GM11168 (cell line): ENCODE measurements at regions not wholly inside any gene's neighbourhood (a gene's known extent, or its start where the extent isn't known, plus 50 kb on each side); places are given as distances from the start of the nearest gene placed in this dataset.
"Not testable (repeated sequence)": the region's sequence is repeated elsewhere in the genome, so short reads cannot be mapped to it uniquely, and the experiment has no call there.

Experiments used
- in situ Hi-C: fragments of 300-500 bp; cut with MboI; formaldehyde crosslinking; loops from one replicate; pipeline ENCODE4 v1.12.0; 2022; ENCODE audit warnings: low sequenced_read_pairs; ENCODE audit not compliant: unreplicated experiment

GRCh38 chr2:7357993-7358392, 440.8 kb downstream of the RNF144A start:
- in situ Hi-C loops = no loop called here

GRCh38 chr2:7358865-7359447, 441.7 kb downstream of the RNF144A start:
- in situ Hi-C loops = no loop called here

GRCh38 chr2:7363906-7364305, 446.7 kb downstream of the RNF144A start:
- in situ Hi-C loops = no loop called here

GRCh38 chr2:7368211-7368610, 451.0 kb downstream of the RNF144A start:
- in situ Hi-C loops = no loop called here

- in situ Hi-C loops = no loop called here
These were observed 455.9 kb downstream of the RNF144A start for GRCh38 chr2:7373156-7373555.

GRCh38 chr2:7375901-7376300, 458.7 kb downstream of the RNF144A start:
- in situ Hi-C loops = no loop called here

- in situ Hi-C loops = no loop called here
These were observed 460.8 kb downstream of the RNF144A start for GRCh38 chr2:7377916-7378569.

GRCh38 chr2:7378591-7378990, 461.4 kb downstream of the RNF144A start:
- in situ Hi-C loops = no loop called here

GRCh38 chr2:7379799-7380198, 462.6 kb downstream of the RNF144A start:
- in situ Hi-C loops = no loop called here

- in situ Hi-C loops = no loop called here
These were observed 467.6 kb downstream of the RNF144A start for GRCh38 chr2:7384773-7385349.

- in situ Hi-C loops = not testable (repeated sequence)
These were observed 473.1 kb downstream of the RNF144A start for GRCh38 chr2:7390311-7390710.

- in situ Hi-C loops = no loop called here
These were observed 475.0 kb downstream of the RNF144A start for GRCh38 chr2:7392076-7392787.

GRCh38 chr2:7394195-7394594, 477.0 kb downstream of the RNF144A start:
- in situ Hi-C loops = no loop called here

- in situ Hi-C loops = no loop called here
These were observed 483.4 kb downstream of the RNF144A start for GRCh38 chr2:7400628-7401027.

- in situ Hi-C loops = no loop called here
These were observed 486.0 kb downstream of the RNF144A start for GRCh38 chr2:7403092-7403775.

GRCh38 chr2:7405861-7406715, 488.9 kb downstream of the RNF144A start:
- in situ Hi-C loops = no loop called here

GRCh38 chr2:7407001-7407400, 489.8 kb downstream of the RNF144A start:
- in situ Hi-C loops = no loop called here

GRCh38 chr2:7407906-7408680, 490.9 kb downstream of the RNF144A start:
- in situ Hi-C loops = no loop called here

- in situ Hi-C loops = no loop called here
These were observed 494.5 kb downstream of the RNF144A start for GRCh38 chr2:7411691-7412090.
